NCI-H774 (cell line): ENCODE measurements at regions not wholly inside any gene's neighbourhood (a gene's known extent, or its start where the extent isn't known, plus 50 kb on each side); places are given as distances from the start of the nearest gene placed in this dataset.
"Not testable (repeated sequence)": the region's sequence is repeated elsewhere in the genome, so short reads cannot be mapped to it uniquely, and the experiment has no call there.

Experiments
- DNase-seq: peaks from one replicate; lab custom pipeline; 2025; lab: John Stamatoyannopoulos, UW

GRCh38 chr6:81962198-81962597 lies 209.7 kb upstream of the TENT5A start:
- no peak for DNase-seq

GRCh38 chr6:81950877-81951276 lies 198.4 kb upstream of the TENT5A start:
- no peak for DNase-seq

GRCh38 chr6:81948861-81949260 lies 196.4 kb upstream of the TENT5A start:
- no peak for DNase-seq

- DNase-seq = not testable (repeated sequence)
These were observed 195.7 kb upstream of the TENT5A start for GRCh38 chr6:81948196-81948595.

GRCh38 chr6:81944661-81945060 lies 192.2 kb upstream of the TENT5A start:
- no peak for DNase-seq

- not testable (repeated sequence) for DNase-seq
These were observed 190.4 kb upstream of the TENT5A start for GRCh38 chr6:81942842-81943241.

- no peak for DNase-seq
These were observed 189.5 kb upstream of the TENT5A start for GRCh38 chr6:81942067-81942370.

GRCh38 chr6:81940451-81940985 lies 188.0 kb upstream of the TENT5A start:
- no peak for DNase-seq

GRCh38 chr6:81939766-81940165 lies 187.3 kb upstream of the TENT5A start:
- DNase-seq = no peak

- DNase-seq = no peak
These were observed 186.7 kb upstream of the TENT5A start for GRCh38 chr6:81938991-81939732.

GRCh38 chr6:81938014-81938856 lies 185.8 kb upstream of the TENT5A start:
- no peak for DNase-seq

GRCh38 chr6:81937296-81937937 lies 184.9 kb upstream of the TENT5A start:
- DNase-seq = no peak

GRCh38 chr6:81934936-81935335 lies 182.5 kb upstream of the TENT5A start:
- no peak for DNase-seq

- no peak for DNase-seq
These were observed 181.1 kb upstream of the TENT5A start for GRCh38 chr6:81933608-81934051.

GRCh38 chr6:81933089-81933488 lies 180.6 kb upstream of the TENT5A start:
- no peak for DNase-seq

- DNase-seq = not testable (repeated sequence)
These were observed 180.0 kb upstream of the TENT5A start for GRCh38 chr6:81932448-81932847.

GRCh38 chr6:81929828-81930227 lies 177.3 kb upstream of the TENT5A start:
- no peak for DNase-seq

GRCh38 chr6:81925201-81925600 lies 172.7 kb upstream of the TENT5A start:
- no peak for DNase-seq

- DNase-seq = no peak
These were observed 157.8 kb upstream of the TENT5A start for GRCh38 chr6:81909981-81910900.

GRCh38 chr6:81909162-81909561 lies 156.7 kb upstream of the TENT5A start:
- DNase-seq = no peak

GRCh38 chr6:81906709-81907204 lies 154.3 kb upstream of the TENT5A start:
- DNase-seq = no peak
